H1 (cell line): ENCODE measurements at regions not wholly inside any gene's neighbourhood (a gene's known extent, or its start where the extent isn't known, plus 50 kb on each side); places are given as distances from the start of the nearest gene placed in this dataset.

Experiments used
- POU5F1 ChIP-seq: IDR thresholded peaks from 2 replicates; pipeline ENCODE4 v1.6.1; 2011; ENCODE audit warnings: low read depth, mild to moderate bottlenecking, low read length, moderate library complexity
- TF ChIP-seq, protein P1 (sequence below), 3 experiments: IDR thresholded peaks; 1 replicate in 2 of 3; 2 replicates in 1 of 3; pipeline versions ENCODE4 v1.5.1 to v1.6.1; 2011; ENCODE audit warnings: low read length in 3 of 3, mild to moderate bottlenecking in 3 of 3, inconsistent platforms in 2 of 3, low read depth in 1 of 3, moderate library complexity in 1 of 3; ENCODE audit not compliant: insufficient read depth in 1 of 3; ENCODE audit errors: control extremely low read depth in 1 of 3

DNA sequence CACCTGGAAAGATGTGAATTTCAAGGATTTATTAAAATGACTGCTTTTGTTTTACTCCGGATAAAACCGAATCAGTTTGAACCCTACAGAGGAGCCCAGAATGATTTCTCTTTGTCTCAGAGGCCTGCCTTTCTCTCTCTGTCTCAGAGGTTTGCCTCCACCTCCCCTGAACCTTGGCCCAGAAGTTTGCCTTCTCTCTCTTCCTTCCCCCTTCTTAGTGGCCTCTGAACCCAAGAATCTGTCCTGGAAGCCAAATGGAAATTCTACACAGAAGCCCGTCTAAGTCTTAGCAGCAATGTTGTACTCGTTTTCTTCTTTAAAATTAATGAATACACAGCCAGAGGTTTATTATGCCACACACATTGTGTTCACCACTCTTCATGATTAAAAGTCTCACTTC is 200.7 kb downstream of the SOCS6 start (continued):
- TF ChIP-seq, protein P1, sequence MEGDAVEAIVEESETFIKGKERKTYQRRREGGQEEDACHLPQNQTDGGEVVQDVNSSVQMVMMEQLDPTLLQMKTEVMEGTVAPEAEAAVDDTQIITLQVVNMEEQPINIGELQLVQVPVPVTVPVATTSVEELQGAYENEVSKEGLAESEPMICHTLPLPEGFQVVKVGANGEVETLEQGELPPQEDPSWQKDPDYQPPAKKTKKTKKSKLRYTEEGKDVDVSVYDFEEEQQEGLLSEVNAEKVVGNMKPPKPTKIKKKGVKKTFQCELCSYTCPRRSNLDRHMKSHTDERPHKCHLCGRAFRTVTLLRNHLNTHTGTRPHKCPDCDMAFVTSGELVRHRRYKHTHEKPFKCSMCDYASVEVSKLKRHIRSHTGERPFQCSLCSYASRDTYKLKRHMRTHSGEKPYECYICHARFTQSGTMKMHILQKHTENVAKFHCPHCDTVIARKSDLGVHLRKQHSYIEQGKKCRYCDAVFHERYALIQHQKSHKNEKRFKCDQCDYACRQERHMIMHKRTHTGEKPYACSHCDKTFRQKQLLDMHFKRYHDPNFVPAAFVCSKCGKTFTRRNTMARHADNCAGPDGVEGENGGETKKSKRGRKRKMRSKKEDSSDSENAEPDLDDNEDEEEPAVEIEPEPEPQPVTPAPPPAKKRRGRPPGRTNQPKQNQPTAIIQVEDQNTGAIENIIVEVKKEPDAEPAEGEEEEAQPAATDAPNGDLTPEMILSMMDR (IDR thresholded peaks at IDR 0.05; ENCODE audit: control extremely low read depth in 1 of 3, insufficient read depth in 1 of 3, low read depth in 1 of 3, low read length in 3 of 3): no peak
- no peak for TF ChIP-seq POU5F1
